Naive thymus-derived CD8-positive, alpha-beta T cell (primary cell): ENCODE measurements at regions not wholly inside any gene's neighbourhood (a gene's known extent, or its start where the extent isn't known, plus 50 kb on each side); places are given as distances from the start of the nearest gene placed in this dataset.

Experiments
- ATAC-seq, 2 donors: fragments of 150-1000 bp; cut with Tn5 transposase in 1 of 2; sonication (Bioruptor Pico), chemical (Tn5 transposase) in 1 of 2; 1 replicate in 1 of 2; 2 replicates in 1 of 2; pipeline ENCODE4 v1.10.0; 2021; ENCODE audit warnings: mild to moderate bottlenecking in 2 of 2, moderate library complexity in 2 of 2
- POLR2A ChIA-PET: fragments of 350-600 bp; sonication (Branson Sonifier 250); formaldehyde crosslinking; loops from one replicate; lab custom pipeline; 2021; ENCODE audit warnings: antibody characterized with exemption; lab: Charles Lee
- DNase-seq, 10 donors: peaks; one replicate each; pipeline versions ENCODE4 v3.0.0 to v3.0.0-alpha.2; 2020 to 2022
- H3K27ac Mint-ChIP-seq, 10 donors: one replicate each; pipeline ENCODE4 v1.8.0; 2020 to 2022; ENCODE audit warnings: mild to moderate bottlenecking in 10 of 10, mixed read lengths in 10 of 10, moderate library complexity in 4 of 10, inconsistent platforms in 1 of 10
- H3K27me3 Mint-ChIP-seq, 5 donors: one replicate each; pipeline ENCODE4 v1.8.0; 2021 to 2022; ENCODE audit warnings: mixed read lengths in 5 of 5
- H3K36me3 Mint-ChIP-seq, 3 donors: one replicate each; pipeline ENCODE4 v1.8.0; 2020 to 2022; ENCODE audit warnings: mixed read lengths in 3 of 3, mild to moderate bottlenecking in 2 of 3, inconsistent platforms in 1 of 3
- H3K4me1 Mint-ChIP-seq, 4 donors: one replicate each; pipeline ENCODE4 v1.8.0; 2021 to 2022; ENCODE audit warnings: mixed read lengths in 4 of 4
- H3K4me3 Mint-ChIP-seq, 10 donors: one replicate each; pipeline ENCODE4 v1.8.0; 2020 to 2022; ENCODE audit warnings: mild to moderate bottlenecking in 10 of 10, mixed read lengths in 10 of 10, moderate library complexity in 6 of 10, inconsistent platforms in 1 of 10
- H3K9me3 Mint-ChIP-seq, 9 donors: one replicate each; pipeline ENCODE4 v1.8.0; 2020 to 2022; ENCODE audit warnings: mixed read lengths in 9 of 9, mild to moderate bottlenecking in 3 of 9, inconsistent platforms in 1 of 9, moderate library complexity in 1 of 9

- H3K4me3 Mint-ChIP-seq = peak overlapping the region in 4 of 10 donors; percentile 39 to 64 (median 53)
- ATAC-seq = no peak
- DNase-seq = peak in 1 of 10 donors; percentile 1
- POLR2A ChIA-PET = no interaction called here
- H3K27me3 Mint-ChIP-seq = no peaks in the 10 kb centered on the region
- H3K36me3 Mint-ChIP-seq = no peaks in the 10 kb centered on the region
- H3K4me1 Mint-ChIP-seq = peaks cover 3 to 11% (median 5%) of the 10 kb centered on the region in 4 donors
- H3K27ac Mint-ChIP-seq = peak overlapping the region in 1 of 10 donors; percentile 33
- peaks cover 0 to 9% (median 3%) of the 10 kb centered on the region in 9 donors for H3K9me3 Mint-ChIP-seq
These were observed 355.8 kb downstream of the KLHL4 start for GRCh38 chrX:87873347-87873941.

GRCh38 chrX:87874043-87874442 lies 356.4 kb downstream of the KLHL4 start:
- Mint-ChIP-seq H3K4me3 (peak overlapping the region in 3 of 10 donors; percentile 27 to 64 (median 58)), H3K27me3 (no peaks in the 10 kb centered on the region), H3K4me1 (peaks cover 3 to 11% (median 5%) of the 10 kb centered on the region in 4 donors), H3K36me3 (no peaks in the 10 kb centered on the region), H3K27ac (peak overlapping the region in 1 of 10 donors; percentile 33), H3K9me3 (peaks cover 0 to 11% (median 4%) of the 10 kb centered on the region in 9 donors)
- ATAC-seq (no peak), DNase-seq (peak in 1 of 10 donors; percentile 4)
- POLR2A ChIA-PET = no interaction called here

GRCh38 chrX:87878926-87879325 lies 361.3 kb downstream of the KLHL4 start:
- no peak for DNase-seq
- Mint-ChIP-seq H3K4me3 (no peak overlapping the region), H3K9me3 (peaks cover 0 to 5% (median 2%) of the 10 kb centered on the region in 9 donors), H3K27me3 (no peaks in the 10 kb centered on the region), H3K4me1 (peaks cover 0 to 2% (median under 1%) of the 10 kb centered on the region in 4 donors), H3K36me3 (no peaks in the 10 kb centered on the region), H3K27ac (no peak overlapping the region)
- POLR2A ChIA-PET = no interaction called here
- no peak for ATAC-seq

- H3K27ac Mint-ChIP-seq = no peak overlapping the region
- DNase-seq (no peak), ATAC-seq (no peak)
- H3K36me3 Mint-ChIP-seq = no peaks in the 10 kb centered on the region
- H3K4me1 Mint-ChIP-seq = no peaks in the 10 kb centered on the region
- no peak overlapping the region for H3K4me3 Mint-ChIP-seq
- POLR2A ChIA-PET = no interaction called here
- no peaks in the 10 kb centered on the region for H3K27me3 Mint-ChIP-seq
- H3K9me3 Mint-ChIP-seq = no peaks in the 10 kb centered on the region
These were observed 372.8 kb downstream of the KLHL4 start for GRCh38 chrX:87890437-87890836.

GRCh38 chrX:87895421-87895820 lies 377.8 kb downstream of the KLHL4 start:
- no peak for ATAC-seq
- Mint-ChIP-seq H3K27me3 (no peaks in the 10 kb centered on the region), H3K9me3 (no peaks in the 10 kb centered on the region), H3K36me3 (no peaks in the 10 kb centered on the region), H3K4me3 (peak overlapping the region in 1 of 10 donors; percentile 1), H3K27ac (no peak overlapping the region), H3K4me1 (no peaks in the 10 kb centered on the region)
- POLR2A ChIA-PET = no interaction called here
- DNase-seq = no peak

GRCh38 chrX:87896057-87896456 lies 378.5 kb downstream of the KLHL4 start:
- no peaks in the 10 kb centered on the region for H3K27me3 Mint-ChIP-seq
- no peaks in the 10 kb centered on the region for H3K9me3 Mint-ChIP-seq
- POLR2A ChIA-PET = no interaction called here
- no peak overlapping the region for H3K4me3 Mint-ChIP-seq
- DNase-seq (no peak), ATAC-seq (no peak)
- H3K27ac Mint-ChIP-seq = no peak overlapping the region
- H3K4me1 Mint-ChIP-seq = no peaks in the 10 kb centered on the region
- H3K36me3 Mint-ChIP-seq = no peaks in the 10 kb centered on the region

- Mint-ChIP-seq H3K9me3 (no peaks in the 10 kb centered on the region), H3K4me1 (no peaks in the 10 kb centered on the region), H3K27ac (peak overlapping the region in 2 of 10 donors; percentile 66 to 79), H3K4me3 (peak overlapping the region in 4 of 10 donors; percentile 52 to 76 (median 60)), H3K27me3 (no peaks in the 10 kb centered on the region), H3K36me3 (no peaks in the 10 kb centered on the region)
- peak in 2 of 10 donors; percentile 8 to 13 for DNase-seq
- ATAC-seq = no peak
- POLR2A ChIA-PET = no interaction called here
These were observed 382.8 kb downstream of the KLHL4 start for GRCh38 chrX:87900320-87900908.

- H3K36me3 Mint-ChIP-seq = no peaks in the 10 kb centered on the region
- H3K9me3 Mint-ChIP-seq = no peaks in the 10 kb centered on the region
- DNase-seq (no peak), ATAC-seq (no peak)
- no peaks in the 10 kb centered on the region for H3K4me1 Mint-ChIP-seq
- POLR2A ChIA-PET = no interaction called here
- H3K4me3 Mint-ChIP-seq = peak overlapping the region in 3 of 10 donors; percentile 52 to 76 (median 59)
- no peaks in the 10 kb centered on the region for H3K27me3 Mint-ChIP-seq
- H3K27ac Mint-ChIP-seq = no peak overlapping the region
These were observed 383.5 kb downstream of the KLHL4 start for GRCh38 chrX:87901060-87901459.

GRCh38 chrX:87914726-87915125 lies 397.1 kb downstream of the KLHL4 start:
- peaks cover 0 to 8% (median 0%) of the 10 kb centered on the region in 9 donors for H3K9me3 Mint-ChIP-seq
- DNase-seq (no peak), ATAC-seq (no peak)
- POLR2A ChIA-PET = no interaction called here
- no peak overlapping the region for H3K27ac Mint-ChIP-seq
- no peaks in the 10 kb centered on the region for H3K27me3 Mint-ChIP-seq
- H3K4me1 Mint-ChIP-seq = no peaks in the 10 kb centered on the region
- no peak overlapping the region for H3K4me3 Mint-ChIP-seq
- no peaks in the 10 kb centered on the region for H3K36me3 Mint-ChIP-seq

- no peaks in the 10 kb centered on the region for H3K27me3 Mint-ChIP-seq
These were observed 407.0 kb downstream of the KLHL4 start for GRCh38 chrX:87924619-87925018.

GRCh38 chrX:87941841-87942240 lies 424.2 kb downstream of the KLHL4 start:
- POLR2A ChIA-PET = no interaction called here
- no peak for ATAC-seq
- Mint-ChIP-seq H3K9me3 (peaks cover 0 to 3% (median 0%) of the 10 kb centered on the region in 9 donors), H3K4me3 (no peak overlapping the region), H3K27ac (no peak overlapping the region), H3K4me1 (no peaks in the 10 kb centered on the region), H3K36me3 (no peaks in the 10 kb centered on the region), H3K27me3 (no peaks in the 10 kb centered on the region)
- no peak for DNase-seq

More at GRCh38 chrX:87924619-87925018, 407.0 kb downstream of the KLHL4 start:
- Mint-ChIP-seq H3K4me3 (no peak overlapping the region), H3K4me1 (no peaks in the 10 kb centered on the region), H3K9me3 (peaks cover 0 to 13% (median 0%) of the 10 kb centered on the region in 9 donors), H3K36me3 (no peaks in the 10 kb centered on the region), H3K27ac (no peak overlapping the region)
- DNase-seq = no peak
- ATAC-seq = no peak
- POLR2A ChIA-PET = no interaction called here

- Mint-ChIP-seq H3K36me3 (no peaks in the 10 kb centered on the region), H3K27ac (no peak overlapping the region), H3K4me1 (no peaks in the 10 kb centered on the region), H3K9me3 (peaks cover 0 to 6% (median 0%) of the 10 kb centered on the region in 9 donors), H3K4me3 (no peak overlapping the region), H3K27me3 (no peaks in the 10 kb centered on the region)
- POLR2A ChIA-PET = no interaction called here
- no peak for ATAC-seq
- DNase-seq = no peak
These were observed 443.9 kb downstream of the KLHL4 start for GRCh38 chrX:87961471-87961870.

GRCh38 chrX:87968118-87968517 lies 450.5 kb downstream of the KLHL4 start:
- Mint-ChIP-seq H3K9me3 (peaks cover 0 to 5% (median 0%) of the 10 kb centered on the region in 9 donors), H3K36me3 (no peaks in the 10 kb centered on the region), H3K27me3 (no peaks in the 10 kb centered on the region), H3K4me1 (no peaks in the 10 kb centered on the region), H3K27ac (no peak overlapping the region), H3K4me3 (no peak overlapping the region)
- DNase-seq (no peak), ATAC-seq (no peak)
- POLR2A ChIA-PET = no interaction called here
